Frontal cortex (tissue), 3 donors: ENCODE measurements at regions not wholly inside any gene's neighbourhood (a gene's known extent, or its start where the extent isn't known, plus 50 kb on each side); places are given as distances from the start of the nearest gene placed in this dataset.

Experiments used
- DNase-seq, 2 donors: peaks; one replicate each; pipeline ENCODE4 v3.0.0; 2012; ENCODE audit warnings: low spot score in 2 of 2
- FAIRE-seq: peaks from 2 replicates; lab custom pipeline; 2012; peaks lifted over from hg19 to GRCh38; lab: Jason Lieb, UNC
- donor health status: control.
- donor health status: control.
- donor health status: control.

GRCh38 chr1:218112862-218113261, 172.2 kb upstream of the RRP15 start:
- DNase-seq (no peak), FAIRE-seq (no peak)

- FAIRE-seq (no peak), DNase-seq (no peak)
Measured at GRCh38 chr1:218123968-218124367, 161.1 kb upstream of the RRP15 start.

- FAIRE-seq (no peak), DNase-seq (no peak)
Measured at GRCh38 chr1:218135371-218135770, 149.7 kb upstream of the RRP15 start.

GRCh38 chr1:218139761-218140160, 145.3 kb upstream of the RRP15 start:
- FAIRE-seq = no peak
- DNase-seq = no peak

GRCh38 chr1:218156595-218156994, 128.5 kb upstream of the RRP15 start:
- no peak for DNase-seq

GRCh38 chr1:218163371-218163770, 121.7 kb upstream of the RRP15 start:
- FAIRE-seq = no peak
- no peak for DNase-seq

More at GRCh38 chr1:218156595-218156994, 128.5 kb upstream of the RRP15 start:
- FAIRE-seq = no peak

- DNase-seq (peak in 1 of 2 donors; percentile 17), FAIRE-seq (no peak)
Measured at GRCh38 chr1:218164111-218164929, 120.8 kb upstream of the RRP15 start.

GRCh38 chr1:218164930-218165700, 120.0 kb upstream of the RRP15 start:
- FAIRE-seq (no peak), DNase-seq (peak in 1 of 2 donors; percentile 22)

GRCh38 chr1:218165701-218166114, 119.4 kb upstream of the RRP15 start:
- FAIRE-seq = no peak
- no peak for DNase-seq

GRCh38 chr1:218166268-218166945, 118.7 kb upstream of the RRP15 start:
- FAIRE-seq = no peak

GRCh38 chr1:218171302-218171893, 113.7 kb upstream of the RRP15 start:
- peak; percentile 93 for FAIRE-seq
- DNase-seq = peak in 1 of 2 donors; percentile 8

More at GRCh38 chr1:218166268-218166945, 118.7 kb upstream of the RRP15 start:
- DNase-seq = no peak

- no peak for FAIRE-seq
- no peak for DNase-seq
Measured at GRCh38 chr1:218182455-218182854, 102.6 kb upstream of the RRP15 start.

- no peak for DNase-seq
- no peak for FAIRE-seq
Measured at GRCh38 chr1:218200979-218201378, 84.1 kb upstream of the RRP15 start.

- FAIRE-seq (no peak), DNase-seq (no peak)
Measured at GRCh38 chr1:218201601-218202000, 83.5 kb upstream of the RRP15 start.

GRCh38 chr1:218205721-218206120, 79.4 kb upstream of the RRP15 start:
- FAIRE-seq (no peak), DNase-seq (no peak)

GRCh38 chr1:218207194-218207593, 77.9 kb upstream of the RRP15 start:
- FAIRE-seq (no peak), DNase-seq (no peak)

GRCh38 chr1:218209351-218209861, 75.7 kb upstream of the RRP15 start:
- no peak for FAIRE-seq
- no peak for DNase-seq

- DNase-seq = no peak
- FAIRE-seq = no peak
Measured at GRCh38 chr1:218211241-218211640, 73.9 kb upstream of the RRP15 start.

GRCh38 chr1:218217040-218217439, 68.1 kb upstream of the RRP15 start:
- DNase-seq (no peak), FAIRE-seq (no peak)

GRCh38 chr1:218219460-218219859, 65.6 kb upstream of the RRP15 start:
- DNase-seq (no peak), FAIRE-seq (no peak)
